RWPE2 (cell line): ENCODE measurements at regions not wholly inside any gene's neighbourhood (a gene's known extent, or its start where the extent isn't known, plus 50 kb on each side); places are given as distances from the start of the nearest gene placed in this dataset.
"Not testable (repeated sequence)": the region's sequence is repeated elsewhere in the genome, so short reads cannot be mapped to it uniquely, and the experiment has no call there.

Experiments used
- ATAC-seq: fragments of 200-7000 bp; cut with Tn5 transposase; 3 replicates; pipeline ENCODE4 v1.9.1; 2021; ENCODE audit warnings: low read depth
- DNase-seq: peaks from one replicate; pipeline ENCODE4 v3.0.0-alpha.2; 2020; ENCODE audit warnings: low spot score
- H3K27ac ChIP-seq: fragments of 450-650 bp; 2 replicates; pipeline ENCODE4 v1.5.1; 2017; ENCODE audit warnings: mild to moderate bottlenecking; ENCODE audit not compliant: poor library complexity, severe bottlenecking
- H3K27me3 ChIP-seq: fragments of 250-450 bp; sonication (Bioruptor Pico); 2 replicates; pipeline ENCODE4 v1.5.1; 2021; ENCODE audit warnings: mild to moderate bottlenecking, moderate library complexity; ENCODE audit not compliant: insufficient read depth, poor library complexity, severe bottlenecking
- H3K36me3 ChIP-seq: fragments of 250-450 bp; sonication (Bioruptor Pico); 2 replicates; pipeline ENCODE4 v1.5.1; 2020; ENCODE audit warnings: low read depth, mild to moderate bottlenecking, moderate library complexity
- H3K4me1 ChIP-seq: fragments of 250-450 bp; sonication (Bioruptor Pico); 2 replicates; pipeline ENCODE4 v1.5.1; 2021; ENCODE audit warnings: mild to moderate bottlenecking, moderate library complexity; ENCODE audit not compliant: insufficient read depth, poor library complexity, severe bottlenecking
- H3K4me3 ChIP-seq: fragments of 250-450 bp; sonication (Bioruptor Pico); 2 replicates; pipeline ENCODE4 v1.5.1; 2021; ENCODE audit warnings: mild to moderate bottlenecking, moderate library complexity; ENCODE audit not compliant: severe bottlenecking
- H3K9me3 ChIP-seq: fragments of 250-450 bp; sonication (Bioruptor Pico); 2 replicates; pipeline ENCODE4 v1.5.1; 2021; ENCODE audit warnings: mild to moderate bottlenecking, moderate library complexity; ENCODE audit not compliant: severe bottlenecking
- TF ChIP-seq, protein P1 (sequence below): fragments of 450-650 bp; IDR thresholded peaks from one replicate; pipeline ENCODE4 v1.5.1; 2017; ENCODE audit warnings: mild to moderate bottlenecking, moderate library complexity; ENCODE audit not compliant: poor library complexity, severe bottlenecking

DNA sequence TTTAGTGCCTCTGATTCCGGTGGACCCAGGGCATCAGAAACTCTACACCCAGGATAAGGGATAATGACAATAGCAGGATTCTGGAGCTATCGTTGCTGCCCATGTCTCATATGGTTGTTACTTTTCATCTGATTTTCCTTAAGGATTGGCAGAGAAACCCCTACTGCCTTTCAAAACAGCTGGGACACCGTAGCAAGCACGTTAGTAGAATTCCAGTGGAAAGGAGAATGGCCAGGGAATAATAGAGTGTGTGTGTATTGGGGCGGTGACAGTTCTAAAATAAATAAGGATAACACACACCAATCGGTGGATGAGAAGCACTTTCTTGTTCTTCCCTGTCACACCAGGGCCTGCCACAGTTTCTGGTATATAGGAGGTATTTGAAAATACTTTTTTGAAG is 251.8 kb downstream of the HAPSTR1 start:
- no peak for DNase-seq

DNA sequence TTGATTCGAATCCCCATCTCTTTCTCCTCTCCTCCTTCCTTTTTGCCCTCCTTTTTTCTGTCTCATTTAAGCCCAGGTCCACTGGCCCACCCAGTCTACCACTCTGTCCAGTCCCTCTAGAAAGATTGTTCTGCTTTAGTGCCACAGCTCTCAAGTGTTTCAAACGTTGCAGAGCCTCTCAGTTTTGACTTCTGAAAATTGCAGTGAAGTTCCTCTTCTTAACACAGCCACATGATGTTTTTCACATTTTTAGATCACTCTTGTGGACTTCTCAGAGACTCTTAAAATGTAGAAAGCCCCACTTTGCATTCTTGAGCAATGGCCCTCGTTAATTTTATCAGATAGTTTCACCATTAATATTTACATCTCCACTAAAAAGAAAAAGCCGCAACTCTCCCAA is 253.1 kb downstream of the HAPSTR1 start:
- no peak for DNase-seq
- Histone ChIP-seq H3K9me3 (peaks cover 2% of the 10 kb centered on the region), H3K27ac (no peak overlapping the region), H3K27me3 (no peaks in the 10 kb centered on the region), H3K4me3 (no peak overlapping the region), H3K4me1 (no peaks in the 10 kb centered on the region), H3K36me3 (no peaks in the 10 kb centered on the region)
- TF ChIP-seq, protein P1, sequence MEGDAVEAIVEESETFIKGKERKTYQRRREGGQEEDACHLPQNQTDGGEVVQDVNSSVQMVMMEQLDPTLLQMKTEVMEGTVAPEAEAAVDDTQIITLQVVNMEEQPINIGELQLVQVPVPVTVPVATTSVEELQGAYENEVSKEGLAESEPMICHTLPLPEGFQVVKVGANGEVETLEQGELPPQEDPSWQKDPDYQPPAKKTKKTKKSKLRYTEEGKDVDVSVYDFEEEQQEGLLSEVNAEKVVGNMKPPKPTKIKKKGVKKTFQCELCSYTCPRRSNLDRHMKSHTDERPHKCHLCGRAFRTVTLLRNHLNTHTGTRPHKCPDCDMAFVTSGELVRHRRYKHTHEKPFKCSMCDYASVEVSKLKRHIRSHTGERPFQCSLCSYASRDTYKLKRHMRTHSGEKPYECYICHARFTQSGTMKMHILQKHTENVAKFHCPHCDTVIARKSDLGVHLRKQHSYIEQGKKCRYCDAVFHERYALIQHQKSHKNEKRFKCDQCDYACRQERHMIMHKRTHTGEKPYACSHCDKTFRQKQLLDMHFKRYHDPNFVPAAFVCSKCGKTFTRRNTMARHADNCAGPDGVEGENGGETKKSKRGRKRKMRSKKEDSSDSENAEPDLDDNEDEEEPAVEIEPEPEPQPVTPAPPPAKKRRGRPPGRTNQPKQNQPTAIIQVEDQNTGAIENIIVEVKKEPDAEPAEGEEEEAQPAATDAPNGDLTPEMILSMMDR = no peak
- ATAC-seq = no peak

More for the DNA sequence above, 251.8 kb downstream of the HAPSTR1 start:
- H3K4me3 ChIP-seq = no peak overlapping the region
- H3K36me3 ChIP-seq = no peaks in the 10 kb centered on the region
- TF ChIP-seq, protein P1 = no peak
- no peak for ATAC-seq
- no peaks in the 10 kb centered on the region for H3K27me3 ChIP-seq
- H3K27ac ChIP-seq = no peak overlapping the region
- peaks cover 2% of the 10 kb centered on the region for H3K9me3 ChIP-seq
- no peaks in the 10 kb centered on the region for H3K4me1 ChIP-seq

DNA sequence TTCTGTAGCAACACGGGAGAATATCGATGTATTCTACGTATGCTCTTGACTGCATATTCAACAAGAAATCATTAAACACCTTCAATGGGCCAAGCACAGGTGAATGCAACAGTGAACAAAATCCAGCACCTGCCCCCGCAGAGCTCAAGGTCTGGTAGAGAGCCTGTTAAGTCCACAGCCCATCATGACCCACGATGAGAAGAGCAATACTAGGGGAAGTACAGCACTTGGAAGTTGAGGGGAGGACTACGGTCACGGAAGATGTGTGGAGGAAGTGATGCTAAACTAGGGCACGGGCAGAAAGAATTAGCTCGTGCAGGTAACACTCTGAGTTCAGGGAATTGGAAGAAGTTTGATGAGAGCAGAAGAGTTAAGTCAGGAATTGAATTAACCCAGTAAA is 253.6 kb downstream of the HAPSTR1 start:
- Histone ChIP-seq H3K27ac (no peak overlapping the region), H3K9me3 (peaks cover 2% of the 10 kb centered on the region), H3K36me3 (no peaks in the 10 kb centered on the region), H3K4me1 (no peaks in the 10 kb centered on the region), H3K27me3 (no peaks in the 10 kb centered on the region), H3K4me3 (no peak overlapping the region)
- ATAC-seq = no peak
- no peak for DNase-seq
- TF ChIP-seq, protein P1 = no peak

DNA sequence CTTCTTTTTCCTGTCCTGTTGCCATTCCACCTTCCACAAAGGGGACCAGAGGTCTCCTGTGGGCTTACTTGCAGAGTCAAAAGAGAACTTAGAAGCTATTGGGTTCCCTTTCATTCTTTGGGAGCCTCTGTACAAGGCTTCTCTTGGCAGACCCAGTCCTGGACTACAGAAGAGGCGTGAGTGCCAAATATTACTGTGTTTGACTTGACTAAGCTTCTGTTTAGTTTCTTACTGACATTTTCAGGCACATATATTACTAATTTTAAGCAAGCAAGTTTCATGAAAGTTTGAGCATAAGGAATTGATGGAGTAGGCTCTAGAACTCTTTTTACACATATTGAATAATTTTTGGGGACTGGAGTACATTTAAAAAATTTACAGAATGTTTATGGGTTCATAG is 254.4 kb downstream of the HAPSTR1 start:
- Histone ChIP-seq H3K36me3 (no peaks in the 10 kb centered on the region), H3K9me3 (peaks cover 2% of the 10 kb centered on the region), H3K27ac (no peak overlapping the region), H3K4me3 (no peak overlapping the region), H3K27me3 (no peaks in the 10 kb centered on the region), H3K4me1 (no peaks in the 10 kb centered on the region)
- ATAC-seq (no peak), DNase-seq (no peak)
- TF ChIP-seq, protein P1 = no peak

DNA sequence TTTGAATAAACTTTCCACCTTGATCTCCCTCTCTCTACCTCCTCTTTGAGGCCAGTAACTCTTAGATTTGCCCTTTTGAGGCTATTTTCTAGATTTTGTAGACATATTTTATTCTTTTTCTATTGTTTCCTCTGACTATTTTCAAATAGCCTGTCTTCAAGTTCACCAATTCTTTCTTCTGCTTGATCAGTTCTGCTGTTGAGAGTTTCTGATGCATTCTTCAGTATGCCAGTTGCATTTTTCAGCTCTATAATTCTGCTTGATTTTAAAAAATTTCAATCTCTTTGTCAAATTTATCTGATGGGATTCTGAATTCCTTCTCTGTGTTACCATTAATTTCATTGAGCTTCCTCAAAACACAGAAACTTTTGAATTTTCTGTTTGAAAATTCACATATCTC is 257.5 kb downstream of the HAPSTR1 start:
- TF ChIP-seq, protein P1 = no peak
- H3K36me3 ChIP-seq = no peaks in the 10 kb centered on the region
- DNase-seq (no peak), ATAC-seq (no peak)
- H3K4me1 ChIP-seq = no peaks in the 10 kb centered on the region
- no peak overlapping the region for H3K4me3 ChIP-seq
- no peak overlapping the region for H3K27ac ChIP-seq
- peaks cover 2% of the 10 kb centered on the region for H3K9me3 ChIP-seq
- H3K27me3 ChIP-seq = no peaks in the 10 kb centered on the region

DNA sequence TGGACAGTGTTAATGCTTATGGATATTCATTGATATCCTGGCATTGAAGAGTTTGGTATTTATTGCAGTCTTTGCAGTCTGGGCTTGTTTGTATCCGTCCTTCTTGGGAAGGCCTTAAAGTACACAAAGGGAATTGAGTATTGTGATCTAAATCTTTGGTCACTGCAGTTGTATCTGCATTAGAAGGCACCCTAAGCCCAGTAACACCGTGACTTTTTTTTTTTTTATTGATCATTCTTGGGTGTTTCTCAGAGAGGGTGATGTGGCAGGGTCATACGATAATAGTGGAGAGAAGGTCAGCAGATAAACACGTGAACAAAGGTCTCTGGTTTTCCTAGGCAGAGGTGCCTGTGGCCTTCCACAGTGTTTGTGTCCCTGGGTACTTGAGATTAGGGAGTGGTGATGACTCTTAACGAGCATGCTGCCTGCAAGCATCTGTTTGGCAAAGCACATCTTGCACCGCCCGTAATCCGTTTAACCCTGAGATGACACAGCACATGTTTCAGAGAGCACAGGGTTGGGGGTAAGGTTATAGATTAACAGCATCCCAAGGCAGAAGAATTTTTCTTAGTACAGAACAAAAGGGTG is 258.0 kb downstream of the HAPSTR1 start:
- ATAC-seq, H3K4me1 ChIP-seq, H3K4me3 ChIP-seq, DNase-seq, H3K27me3 ChIP-seq, H3K36me3 ChIP-seq, H3K9me3 ChIP-seq, H3K27ac ChIP-seq: not testable (repeated sequence)

DNA sequence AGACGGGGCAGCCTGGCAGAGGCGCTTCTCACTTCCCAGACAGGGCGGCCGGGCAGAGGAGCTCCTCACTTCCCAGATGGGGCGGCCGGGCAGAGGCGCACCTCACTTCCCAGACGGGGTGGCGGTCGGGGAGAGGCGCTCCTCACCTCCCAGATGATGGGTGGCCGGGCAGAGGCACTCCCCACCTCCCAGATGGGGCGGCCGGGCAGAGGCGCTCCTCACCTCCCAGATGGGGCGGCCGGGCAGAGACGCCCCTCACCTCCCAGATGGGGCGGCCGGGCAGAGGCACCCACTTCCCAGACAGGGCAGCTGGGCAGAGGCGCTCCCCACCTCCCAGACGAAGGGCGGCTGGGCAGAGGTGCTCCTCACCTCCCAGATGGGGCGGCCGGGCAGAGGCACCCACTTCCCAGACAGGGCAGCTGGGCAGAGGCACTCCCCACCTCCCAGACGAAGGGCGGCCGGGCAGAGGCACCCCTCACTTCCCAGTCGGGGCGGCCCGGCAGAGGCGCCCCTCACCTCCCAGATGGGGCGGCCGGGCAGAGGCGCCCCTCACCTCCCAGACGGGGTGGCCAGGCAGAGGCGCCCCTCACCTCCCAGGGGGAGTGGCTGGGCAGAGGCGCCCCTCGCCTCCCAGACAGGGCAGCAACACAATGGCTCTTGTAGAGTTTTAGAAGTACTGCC is 258.8 kb downstream of the HAPSTR1 start:
- DNase-seq, H3K36me3 ChIP-seq, ATAC-seq, H3K27ac ChIP-seq, H3K4me3 ChIP-seq, H3K27me3 ChIP-seq, H3K4me1 ChIP-seq, H3K9me3 ChIP-seq: not testable (repeated sequence)
